BLaER1 treated with 17β-estradiol and CSF1 and Interleukin-3, amounts not matched to agents 10 nM and 100 nM (cell line): ENCODE measurements at regions not wholly inside any gene's neighbourhood (a gene's known extent, or its start where the extent isn't known, plus 50 kb on each side); places are given as distances from the start of the nearest gene placed in this dataset.

Experiments used
- H3K27ac ChIP-seq, 11 experiments: shearing (Covaris generic); formaldehyde crosslinking; 2 replicates each; pipeline ENCODE4 v1.8.1; 2022
- H3K27me3 ChIP-seq, 11 experiments: shearing (Covaris generic); formaldehyde crosslinking; 2 replicates each; pipeline ENCODE4 v1.8.1; 2022
- H3K36me3 ChIP-seq, 11 experiments: shearing (Covaris generic); formaldehyde crosslinking; 2 replicates each; pipeline ENCODE4 v1.8.1; 2022
- H3K4me1 ChIP-seq, 10 experiments: shearing (Covaris generic); formaldehyde crosslinking; 2 replicates each; pipeline ENCODE4 v1.8.1; 2022
- H3K4me2 ChIP-seq, 11 experiments: shearing (Covaris generic); formaldehyde crosslinking; 2 replicates each; pipeline ENCODE4 v1.8.1; 2022
- H3K4me3 ChIP-seq, 10 experiments: shearing (Covaris generic); formaldehyde crosslinking; 2 replicates each; pipeline ENCODE4 v1.8.1; 2022
- H3K9ac ChIP-seq, 11 experiments: shearing (Covaris generic); formaldehyde crosslinking; 2 replicates each; pipeline ENCODE4 v1.8.1; 2022
- H3K9me3 ChIP-seq, 11 experiments: shearing (Covaris generic); formaldehyde crosslinking; replicated peaks in 1 of 11; 2 replicates each; pipeline ENCODE4 v1.8.1; 2022
- H4K20me1 ChIP-seq, 11 experiments: shearing (Covaris generic); formaldehyde crosslinking; 2 replicates each; pipeline ENCODE4 v1.8.1; 2022
- Cebpa-rat ChIP-seq, 11 experiments: shearing (Covaris generic); IDR thresholded peaks; 2 replicates each; pipeline ENCODE4 v1.8.1; 2022

DNA sequence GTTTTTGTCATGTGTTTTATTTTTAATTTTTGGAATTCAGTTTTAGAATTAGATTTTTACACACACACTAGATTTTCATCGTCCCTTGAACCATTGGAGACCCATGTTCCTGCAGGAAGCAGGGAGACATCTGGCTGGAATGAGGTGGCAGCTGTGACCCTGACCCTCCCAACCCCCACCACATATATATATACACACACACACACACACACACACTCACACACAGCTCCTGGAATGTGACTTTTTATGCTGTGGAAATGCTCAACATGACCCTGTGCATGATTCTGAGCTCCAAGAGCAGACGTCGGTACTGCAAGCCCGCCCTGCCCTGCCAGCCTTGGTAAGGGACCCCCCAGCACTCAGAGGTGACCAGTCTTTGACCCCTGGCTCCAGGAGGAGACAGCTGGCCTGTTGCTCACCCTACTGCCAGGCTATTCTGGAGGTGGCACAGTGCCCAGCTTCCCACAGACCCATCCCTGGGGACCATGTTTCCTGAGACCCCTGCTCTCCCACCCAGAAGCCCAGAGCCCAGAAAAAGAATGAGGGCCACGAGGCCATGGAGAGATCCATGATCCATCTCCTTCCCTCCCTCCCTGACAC, 103.2 kb upstream of the VSTM2B start:
- Histone ChIP-seq H3K4me2 (0 out of 22 replicates have a peak overlapping the region, but pooled peaks of 1 of the 11 experiments have one; percentile 12), H3K4me3 (no peak overlapping the region), H4K20me1 (no peaks in the 10 kb centered on the region), H3K36me3 (no peaks in the 10 kb centered on the region), H3K27ac (no peak overlapping the region), H3K9ac (no peak overlapping the region), H3K27me3 (no peaks in the 10 kb centered on the region), H3K4me1 (peaks cover 0 to 5% (median 2%) of the 10 kb centered on the region in 10 experiments; a peak in 6 of 20 replicates), H3K9me3 (peaks cover 0 to 23% (median 7%) of the 10 kb centered on the region in 11 experiments; a peak in 12 of 22 replicates)
- TF ChIP-seq Cebpa-rat (IDR thresholded peaks at IDR 0.05): no peak

DNA sequence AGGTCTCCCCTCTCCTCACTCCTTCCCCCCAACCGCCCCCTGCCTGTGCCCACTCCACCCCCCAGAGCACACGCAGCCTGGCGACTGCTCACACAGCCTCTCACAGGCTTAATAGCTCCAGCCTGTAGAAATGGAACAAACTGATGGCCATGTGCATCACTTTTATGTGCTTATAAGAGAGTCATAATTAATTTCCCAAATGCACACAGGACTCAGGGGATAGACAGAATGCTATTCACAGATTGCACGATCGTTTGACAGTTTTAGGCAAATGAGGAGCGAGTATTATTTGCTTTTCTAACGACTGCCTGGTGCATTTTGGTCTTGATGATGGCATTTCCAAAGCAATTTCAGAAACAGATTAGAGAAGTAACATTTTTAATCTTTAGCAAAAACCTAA, 97.7 kb upstream of the VSTM2B start:
- Histone ChIP-seq H3K36me3 (no peaks in the 10 kb centered on the region), H3K4me1 (no peaks in the 10 kb centered on the region; a peak in 1 of 20 replicates), H3K27ac (no peak overlapping the region), H3K27me3 (no peaks in the 10 kb centered on the region), H3K4me2 (no peak overlapping the region), H3K9me3 (peaks cover 0 to 23% (median 7%) of the 10 kb centered on the region in 11 experiments; a peak in 12 of 22 replicates), H3K9ac (no peak overlapping the region), H3K4me3 (no peak overlapping the region), H4K20me1 (no peaks in the 10 kb centered on the region)
- TF ChIP-seq Cebpa-rat (IDR thresholded peaks at IDR 0.05): no peak

- no peaks in the 10 kb centered on the region for H4K20me1 ChIP-seq
- no peaks in the 10 kb centered on the region for H3K27me3 ChIP-seq
- H3K4me2 ChIP-seq: no peak overlapping the region
- H3K4me1 ChIP-seq: no peaks in the 10 kb centered on the region
- no peak overlapping the region for H3K9ac ChIP-seq
- TF ChIP-seq Cebpa-rat (IDR thresholded peaks at IDR 0.05): no peak
- H3K36me3 ChIP-seq: no peaks in the 10 kb centered on the region
- no peak overlapping the region for H3K4me3 ChIP-seq
- no peak overlapping the region for H3K27ac ChIP-seq
- H3K9me3 ChIP-seq: peaks cover 0 to 16% (median 4%) of the 10 kb centered on the region in 11 experiments; a peak in 12 of 22 replicates
Observed at GRCh38 chr19:29429021-29429420, 96.8 kb upstream of the VSTM2B start.

DNA sequence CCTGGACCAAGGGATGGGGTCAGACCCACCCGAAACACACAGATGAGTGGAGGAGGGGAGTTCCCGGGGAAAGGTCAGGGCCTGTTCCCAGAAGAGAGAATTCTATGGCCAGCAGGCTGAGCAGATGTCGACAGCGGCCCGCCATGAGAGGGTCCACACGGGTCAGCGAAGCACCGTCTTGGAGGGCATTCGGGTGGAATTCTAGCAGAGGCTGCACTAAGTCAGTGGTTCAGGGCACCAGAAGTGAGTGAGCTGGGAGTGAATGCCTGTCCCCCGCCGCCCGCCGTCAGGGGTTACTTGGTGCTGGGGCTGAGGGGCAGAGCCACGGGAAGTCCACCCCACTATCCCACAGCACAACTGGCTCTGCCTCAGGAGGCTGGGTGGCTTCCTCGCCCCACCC, 96.2 kb upstream of the VSTM2B start:
- H4K20me1 ChIP-seq: no peaks in the 10 kb centered on the region
- H3K4me2 ChIP-seq: no peak overlapping the region
- TF ChIP-seq Cebpa-rat (IDR thresholded peaks at IDR 0.05): no peak
- no peak overlapping the region for H3K4me3 ChIP-seq
- H3K4me1 ChIP-seq: no peaks in the 10 kb centered on the region
- no peak overlapping the region for H3K27ac ChIP-seq
- H3K27me3 ChIP-seq: no peaks in the 10 kb centered on the region
- no peaks in the 10 kb centered on the region for H3K36me3 ChIP-seq
- peaks cover 0 to 11% (median 0%) of the 10 kb centered on the region in 11 experiments; a peak in 8 of 22 replicates for H3K9me3 ChIP-seq
- no peak overlapping the region for H3K9ac ChIP-seq

- H3K9ac ChIP-seq: no peak overlapping the region
- H3K4me3 ChIP-seq: no peak overlapping the region
- no peaks in the 10 kb centered on the region for H3K36me3 ChIP-seq
- H4K20me1 ChIP-seq: no peaks in the 10 kb centered on the region
- no peak for TF ChIP-seq Cebpa-rat (IDR thresholded peaks at IDR 0.05)
- no peaks in the 10 kb centered on the region for H3K27me3 ChIP-seq
- no peaks in the 10 kb centered on the region for H3K4me1 ChIP-seq
- H3K27ac ChIP-seq: no peak overlapping the region
- peaks cover 0 to 6% (median 0%) of the 10 kb centered on the region in 11 experiments; a peak in 2 of 22 replicates for H3K9me3 ChIP-seq
- H3K4me2 ChIP-seq: no peak overlapping the region
Observed at GRCh38 chr19:29431332-29431731, 94.5 kb upstream of the VSTM2B start.

GRCh38 chr19:29432677-29433076, 93.1 kb upstream of the VSTM2B start:
- H3K9ac ChIP-seq: no peak overlapping the region
- H3K27ac ChIP-seq: no peak overlapping the region
- H3K4me1 ChIP-seq: no peaks in the 10 kb centered on the region
- no peaks in the 10 kb centered on the region for H3K27me3 ChIP-seq
- no peaks in the 10 kb centered on the region for H4K20me1 ChIP-seq
- no peaks in the 10 kb centered on the region for H3K36me3 ChIP-seq
- no peak for TF ChIP-seq Cebpa-rat (IDR thresholded peaks at IDR 0.05)
- H3K9me3 ChIP-seq: no peaks in the 10 kb centered on the region
- H3K4me3 ChIP-seq: no peak overlapping the region
- no peak overlapping the region for H3K4me2 ChIP-seq

- Histone ChIP-seq H3K9me3 (peaks cover 9 to 23% (median 20%) of the 10 kb centered on the region in 11 experiments; a peak in 19 of 22 replicates), H3K4me3 (no peak overlapping the region), H3K27me3 (no peaks in the 10 kb centered on the region), H3K4me2 (no peak overlapping the region), H3K27ac (no peak overlapping the region), H3K36me3 (no peaks in the 10 kb centered on the region), H3K4me1 (no peaks in the 10 kb centered on the region), H3K9ac (no peak overlapping the region), H4K20me1 (no peaks in the 10 kb centered on the region)
- no peak for TF ChIP-seq Cebpa-rat (IDR thresholded peaks at IDR 0.05)
Observed at GRCh38 chr19:29436591-29437103, 89.1 kb upstream of the VSTM2B start.

DNA sequence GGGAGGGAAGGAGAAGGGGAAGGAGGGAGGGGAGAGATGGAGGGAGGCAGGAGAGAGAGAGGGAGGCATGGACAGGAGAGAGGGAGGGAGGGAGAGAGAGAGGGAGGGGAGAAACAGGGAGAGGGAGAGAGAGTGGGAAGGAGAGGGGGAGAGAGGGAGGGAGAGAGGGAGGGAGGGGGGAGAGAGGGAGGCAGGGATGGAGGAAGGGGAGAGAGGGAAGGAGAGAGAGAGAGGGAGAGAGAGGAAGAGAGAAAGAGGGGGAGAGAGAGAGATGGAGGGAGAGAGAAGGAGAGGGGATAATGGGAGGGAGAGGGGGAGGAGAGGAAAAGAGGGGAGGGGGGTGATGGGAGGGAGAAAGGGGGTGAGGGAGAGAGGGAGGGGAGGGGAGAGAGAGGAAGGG, 86.8 kb upstream of the VSTM2B start:
- H3K9me3 ChIP-seq: peaks cover 9 to 28% (median 20%) of the 10 kb centered on the region in 11 experiments; a peak in 19 of 22 replicates
- no peak for TF ChIP-seq Cebpa-rat (IDR thresholded peaks at IDR 0.05)
- no peaks in the 10 kb centered on the region for H3K27me3 ChIP-seq
- H3K4me3 ChIP-seq: no peak overlapping the region
- H3K4me1 ChIP-seq: no peaks in the 10 kb centered on the region
- no peak overlapping the region for H3K4me2 ChIP-seq
- no peaks in the 10 kb centered on the region for H4K20me1 ChIP-seq
- no peak overlapping the region for H3K9ac ChIP-seq
- no peak overlapping the region for H3K27ac ChIP-seq
- no peaks in the 10 kb centered on the region for H3K36me3 ChIP-seq

DNA sequence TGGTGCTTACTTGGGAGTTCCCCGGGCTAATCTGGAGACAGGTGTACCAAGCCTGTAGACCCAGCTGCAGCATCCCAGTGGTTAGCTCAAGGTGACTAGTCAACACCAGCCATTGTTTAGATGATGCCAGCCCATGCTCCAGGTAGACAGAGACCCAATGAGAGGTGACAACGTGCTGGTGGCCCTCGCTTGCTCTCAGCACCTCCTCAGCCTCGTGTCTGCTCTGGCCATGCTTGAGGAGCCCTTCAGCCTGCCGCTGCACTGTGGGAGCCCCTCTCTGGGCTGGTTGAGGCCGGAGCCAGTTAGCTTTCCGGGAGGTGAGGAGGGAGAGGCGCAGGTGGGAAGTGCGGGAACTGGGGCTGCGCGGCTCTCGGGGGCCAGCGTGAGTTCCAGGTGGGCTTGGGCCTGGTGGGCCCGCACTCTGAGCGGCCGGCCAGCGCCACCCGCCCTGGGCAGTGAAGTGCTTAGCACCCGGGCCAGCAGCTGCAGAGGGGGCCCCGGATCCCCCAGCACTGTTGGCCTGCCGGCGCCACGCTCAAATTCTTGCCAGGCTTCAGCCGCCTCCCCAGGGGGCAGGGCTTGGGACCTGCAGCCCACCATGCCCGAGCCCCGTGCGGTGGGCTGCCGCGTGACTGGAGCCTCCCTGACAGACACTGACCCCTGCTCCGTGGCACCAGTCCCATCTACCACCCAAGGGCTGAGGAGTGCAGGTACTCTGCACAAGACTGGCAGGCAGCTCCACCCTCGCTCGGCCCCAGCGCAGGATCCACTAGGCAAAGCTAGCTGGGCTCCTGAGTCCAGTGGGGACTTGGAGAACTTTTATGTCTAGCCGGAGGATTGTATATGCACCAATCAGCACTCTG, 85.9 kb upstream of the VSTM2B start:
- Histone ChIP-seq H3K9ac (no peak overlapping the region), H3K4me1 (no peaks in the 10 kb centered on the region), H3K36me3 (no peaks in the 10 kb centered on the region), H3K27ac (no peak overlapping the region), H3K9me3 (peaks cover 9 to 32% (median 20%) of the 10 kb centered on the region in 11 experiments; a peak in 19 of 22 replicates), H3K4me3 (no peak overlapping the region), H3K27me3 (no peaks in the 10 kb centered on the region), H4K20me1 (no peaks in the 10 kb centered on the region), H3K4me2 (no peak overlapping the region)
- TF ChIP-seq Cebpa-rat (IDR thresholded peaks at IDR 0.05): no peak
